ENCODE measurements at regions not wholly inside any gene's neighbourhood (a gene's known extent, or its start where the extent isn't known, plus 50 kb on each side); places are given as distances from the start of the nearest gene placed in this dataset.

- TF ChIP-seq EZH2 (IDR thresholded peaks at IDR 0.05; ENCODE audit: borderline replicate concordance, low read depth, low read length, severe bottlenecking) (no peak), CTCF (IDR thresholded peaks at IDR 0.05; ENCODE audit: borderline replicate concordance, extremely low read depth, low read length, poor library complexity, severe bottlenecking) (no peak)
Observed at GRCh38 chr12:91974541-91975085, 171.0 kb downstream of the BTG1 start.
